Prostate gland (tissue), 2 donors: ENCODE measurements at regions not wholly inside any gene's neighbourhood (a gene's known extent, or its start where the extent isn't known, plus 50 kb on each side); places are given as distances from the start of the nearest gene placed in this dataset.
"Not testable (repeated sequence)": the region's sequence is repeated elsewhere in the genome, so short reads cannot be mapped to it uniquely, and the experiment has no call there.

ENCODE experiments used
- DNase-seq: peaks from one replicate; pipeline ENCODE4 v3.0.0-alpha.2; 2019; ENCODE audit warnings: low spot score
- H3K27ac ChIP-seq, 2 donors: fragments of 200-600 bp; sonication (generic); 2 replicates each; pipeline ENCODE4 v1.5.1; 2017 to 2019
- H3K27me3 ChIP-seq: fragments of 200-600 bp; sonication (generic); replicated peaks from 2 replicates; pipeline ENCODE4 v1.5.1; 2019; ENCODE audit not compliant: insufficient read depth
- H3K36me3 ChIP-seq, 2 donors: fragments of 200-600 bp; sonication (generic); 1 replicate in 1 of 2; 2 replicates in 1 of 2; pipeline versions ENCODE4 v1.5.1 to v1.8.1; 2017 to 2019
- H3K4me1 ChIP-seq: fragments of 200-600 bp; sonication (generic); replicated peaks from 2 replicates; pipeline ENCODE4 v1.5.1; 2019
- H3K4me3 ChIP-seq, 2 donors: fragments of 200-600 bp; sonication (generic); 2 replicates each; pipeline ENCODE4 v1.5.1; 2017 to 2019
- H3K9me3 ChIP-seq: fragments of 200-600 bp; sonication (generic); 2 replicates; pipeline ENCODE4 v1.5.1; 2017
- CTCF ChIP-seq, 4 experiments: fragments of 200-600 bp in 2 of 4; fragments of 450-650 bp in 2 of 4; sonication (generic) in 2 of 4; IDR thresholded peaks; 1 replicate in 3 of 4; 2 replicates in 1 of 4; pipeline ENCODE4 v1.5.1; 2016 to 2019; ENCODE audit warnings: antibody characterized with exemption in 4 of 4, mild to moderate bottlenecking in 2 of 4, moderate library complexity in 2 of 4
- POLR2A ChIP-seq: fragments of 450-650 bp; IDR thresholded peaks from one replicate; pipeline ENCODE4 v1.6.1; 2016; ENCODE audit warnings: antibody characterized with exemption, mild to moderate bottlenecking
- POLR2AphosphoS5 ChIP-seq: sonication (generic); formaldehyde crosslinking; IDR thresholded peaks from one replicate; pipeline ENCODE4 v1.6.1; 2017; ENCODE audit warnings: antibody characterized with exemption
- WGBS: methylation state at CpG from one replicate; pipeline ENCODE4 v1.1.5; 2018; 5-methylcytosine and 5-hydroxymethylcytosine counted together
- intact Hi-C: fragments of 100-400 bp; cut with DNase I; formaldehyde crosslinking; loops from one replicate; pipeline ENCODE4 v1.14.2; 2022

GRCh38 chr3:163518065-163518464, 1560.2 kb downstream of the SI start:
- Histone ChIP-seq H3K27ac (no peak overlapping the region), H3K36me3 (no peaks in the 10 kb centered on the region), H3K27me3 (no peaks in the 10 kb centered on the region), H3K9me3 (no peaks in the 10 kb centered on the region), H3K4me3 (no peak overlapping the region), H3K4me1 (no peaks in the 10 kb centered on the region)
- 92% methylated on average over 3 of the region's 3 CpGs for WGBS
- TF ChIP-seq CTCF (IDR thresholded peaks at IDR 0.05) (no peak), POLR2A (no peak), POLR2AphosphoS5 (no peak)
- intact Hi-C loops, result no loop called here
- no peak for DNase-seq

- intact Hi-C loops, result no loop called here
- TF ChIP-seq POLR2A (no peak), CTCF (IDR thresholded peaks at IDR 0.05) (no peak), POLR2AphosphoS5 (no peak)
- no peaks in the 10 kb centered on the region for H3K4me1 ChIP-seq
- 41% methylated on average over 2 of the region's 2 CpGs for WGBS
- H3K9me3 ChIP-seq, result no peaks in the 10 kb centered on the region
- DNase-seq, result no peak
- no peak overlapping the region for H3K27ac ChIP-seq
- no peaks in the 10 kb centered on the region for H3K36me3 ChIP-seq
- H3K4me3 ChIP-seq, result no peak overlapping the region
- no peaks in the 10 kb centered on the region for H3K27me3 ChIP-seq
These were observed 1565.1 kb downstream of the SI start for GRCh38 chr3:163513149-163513657.

GRCh38 chr3:163508206-163508605, 1570.1 kb downstream of the SI start:
- Histone ChIP-seq H3K4me3 (no peak overlapping the region), H3K36me3 (no peaks in the 10 kb centered on the region), H3K4me1 (no peaks in the 10 kb centered on the region), H3K9me3 (no peaks in the 10 kb centered on the region), H3K27ac (no peak overlapping the region), H3K27me3 (no peaks in the 10 kb centered on the region)
- no peak for DNase-seq
- 47% methylated on average over 2 of the region's 2 CpGs for WGBS
- TF ChIP-seq CTCF (IDR thresholded peaks at IDR 0.05) (no peak), POLR2A (no peak), POLR2AphosphoS5 (no peak)
- intact Hi-C loops, result no loop called here

GRCh38 chr3:163504974-163505373, 1573.3 kb downstream of the SI start:
- no peak overlapping the region for H3K4me3 ChIP-seq
- no peaks in the 10 kb centered on the region for H3K4me1 ChIP-seq
- intact Hi-C loops, result no loop called here
- H3K27me3 ChIP-seq, result no peaks in the 10 kb centered on the region
- no peak for DNase-seq
- no peaks in the 10 kb centered on the region for H3K9me3 ChIP-seq
- no peaks in the 10 kb centered on the region for H3K36me3 ChIP-seq
- TF ChIP-seq POLR2AphosphoS5, result no peak
- TF ChIP-seq POLR2A, result no peak
- no peak for TF ChIP-seq CTCF (IDR thresholded peaks at IDR 0.05)
- H3K27ac ChIP-seq, result no peak overlapping the region

GRCh38 chr3:163499736-163500219, 1578.5 kb downstream of the SI start:
- DNase-seq, result not testable (repeated sequence)

GRCh38 chr3:163498842-163499735, 1579.2 kb downstream of the SI start:
- H3K4me1 ChIP-seq, H3K27ac ChIP-seq, H3K27me3 ChIP-seq, H3K4me3 ChIP-seq, DNase-seq, H3K9me3 ChIP-seq, intact Hi-C loops, H3K36me3 ChIP-seq: not testable (repeated sequence)
- WGBS, result 91% methylated on average over 44 of the region's 47 CpGs

More at GRCh38 chr3:163499736-163500219, 1578.5 kb downstream of the SI start:
- H3K4me3 ChIP-seq, H3K36me3 ChIP-seq, intact Hi-C loops, H3K9me3 ChIP-seq, H3K27ac ChIP-seq, H3K4me1 ChIP-seq, H3K27me3 ChIP-seq: not testable (repeated sequence)
- WGBS, result 89% methylated on average over 11 of the region's 11 CpGs
